Neural progenitor cell (in vitro differentiated cells): ENCODE measurements at regions not wholly inside any gene's neighbourhood (a gene's known extent, or its start where the extent isn't known, plus 50 kb on each side); places are given as distances from the start of the nearest gene placed in this dataset.

ENCODE experiments used
- DNase-seq: peaks from one replicate; pipeline ENCODE4 v3.0.0-alpha.2; 2016; ENCODE audit warnings: low spot score
- H2AFZ ChIP-seq: fragments of 200-600 bp; sonication (generic); replicated peaks from 2 replicates; pipeline ENCODE4 v1.6.1; 2016; ENCODE audit warnings: antibody characterized with exemption
- H3F3A ChIP-seq: fragments of 200-600 bp; sonication (generic); 2 replicates; pipeline ENCODE4 v1.6.1; 2016; ENCODE audit warnings: antibody characterized with exemption, low read depth
- H3K27ac ChIP-seq: fragments of 200-600 bp; sonication (generic); 2 replicates; pipeline ENCODE4 v1.5.1; 2016; ENCODE audit warnings: mild to moderate bottlenecking
- H3K27me3 ChIP-seq: fragments of 200-600 bp; sonication (generic); 2 replicates; pipeline ENCODE4 v1.6.1; 2016; ENCODE audit warnings: mild to moderate bottlenecking, moderate library complexity
- H3K36me3 ChIP-seq: fragments of 200-600 bp; sonication (generic); 2 replicates; pipeline ENCODE4 v1.5.1; 2016
- H3K4me1 ChIP-seq: fragments of 200-600 bp; sonication (generic); 2 replicates; pipeline ENCODE4 v1.6.1; 2016; ENCODE audit warnings: mixed run types
- H3K4me2 ChIP-seq: fragments of 200-600 bp; sonication (generic); 2 replicates; pipeline ENCODE4 v1.6.1; 2016
- H3K4me3 ChIP-seq: fragments of 200-600 bp; sonication (generic); 2 replicates; pipeline ENCODE4 v1.5.1; 2016
- H3K79me2 ChIP-seq: fragments of 200-600 bp; sonication (generic); 2 replicates; pipeline ENCODE4 v1.6.1; 2016; ENCODE audit warnings: low read depth
- H3K9ac ChIP-seq: fragments of 200-600 bp; sonication (generic); 2 replicates; pipeline ENCODE4 v1.6.1; 2016
- H3K9me3 ChIP-seq: fragments of 200-600 bp; sonication (generic); 2 replicates; pipeline ENCODE4 v1.5.1; 2016; ENCODE audit warnings: low read depth
- H4K20me1 ChIP-seq: fragments of 200-600 bp; sonication (generic); 2 replicates; pipeline ENCODE4 v1.6.1; 2016; ENCODE audit warnings: low read depth
- H3K27ac Mint-ChIP-seq: 3 replicates; pipeline ENCODE4 v1.8.0; 2021; ENCODE audit warnings: mixed read lengths
- H3K27me3 Mint-ChIP-seq: 2 replicates; pipeline ENCODE4 v1.8.0; 2022; ENCODE audit warnings: low read depth, mild to moderate bottlenecking, inconsistent platforms, moderate library complexity, mixed read lengths; ENCODE audit not compliant: insufficient read depth
- H3K36me3 Mint-ChIP-seq: 3 replicates; pipeline ENCODE4 v1.8.0; 2021; ENCODE audit warnings: mixed read lengths
- H3K4me1 Mint-ChIP-seq: 3 replicates; pipeline ENCODE4 v1.8.0; 2021; ENCODE audit warnings: mixed read lengths
- H3K4me3 Mint-ChIP-seq: 3 replicates; pipeline ENCODE4 v1.8.0; 2021; ENCODE audit warnings: mild to moderate bottlenecking, moderate library complexity, mixed read lengths
- H3K9me3 Mint-ChIP-seq: 3 replicates; pipeline ENCODE4 v1.8.0; 2020; ENCODE audit warnings: mixed read lengths
- EZH2 ChIP-seq: fragments of 200-600 bp; sonication (generic); IDR thresholded peaks from 2 replicates; pipeline ENCODE4 v1.6.1; 2017; ENCODE audit warnings: antibody characterized with exemption, mild to moderate bottlenecking, moderate library complexity
- EZH2phosphoT487 ChIP-seq: fragments of 200-600 bp; sonication (generic); IDR thresholded peaks from 2 replicates; pipeline ENCODE4 v1.6.1; 2017; ENCODE audit warnings: antibody characterized with exemption
- TF ChIP-seq, protein P1 (sequence below): fragments of 200-600 bp; sonication (generic); IDR thresholded peaks from 2 replicates; pipeline ENCODE4 v1.5.1; 2017; ENCODE audit warnings: antibody characterized with exemption, mild to moderate bottlenecking

DNA sequence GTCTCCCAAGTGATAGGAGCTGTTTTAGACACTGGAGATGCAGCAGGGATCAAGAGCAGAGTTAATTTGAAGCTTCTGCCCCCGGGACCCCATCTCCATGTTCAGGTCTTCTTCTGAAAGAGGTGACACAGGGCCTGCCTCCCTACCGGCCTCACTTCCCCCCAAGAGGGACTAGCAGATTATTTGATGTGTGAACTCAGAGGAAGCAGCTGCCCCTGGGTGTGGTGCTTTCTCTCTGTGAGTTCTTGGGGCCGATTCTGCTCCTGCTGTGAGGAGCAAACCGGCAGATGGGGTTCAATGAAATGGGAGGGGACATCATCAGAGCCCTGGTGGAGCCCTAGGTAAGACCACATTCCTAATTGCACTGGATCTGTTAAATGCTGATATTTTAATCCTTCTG lies 193.4 kb downstream of the FBXO15 start:
- Histone ChIP-seq H3K4me1 (peaks cover 10% of the 10 kb centered on the region), H3K4me2 (no peak overlapping the region), H4K20me1 (no peaks in the 10 kb centered on the region), H2AFZ (no peak overlapping the region), H3K27me3 (no peaks in the 10 kb centered on the region), H3K9me3 (no peaks in the 10 kb centered on the region), H3K27ac (no peak overlapping the region), H3K4me3 (no peak overlapping the region), H3K36me3 (no peaks in the 10 kb centered on the region), H3F3A (no peaks in the 10 kb centered on the region), H3K79me2 (no peaks in the 10 kb centered on the region), H3K9ac (no peak overlapping the region)
- no peak overlapping the region for H3K27ac Mint-ChIP-seq
- peaks cover 3% of the 10 kb centered on the region for H3K27me3 Mint-ChIP-seq
- DNase-seq, result no peak
- no peak overlapping the region for H3K4me3 Mint-ChIP-seq
- TF ChIP-seq EZH2, result no peak
- TF ChIP-seq, protein P1, sequence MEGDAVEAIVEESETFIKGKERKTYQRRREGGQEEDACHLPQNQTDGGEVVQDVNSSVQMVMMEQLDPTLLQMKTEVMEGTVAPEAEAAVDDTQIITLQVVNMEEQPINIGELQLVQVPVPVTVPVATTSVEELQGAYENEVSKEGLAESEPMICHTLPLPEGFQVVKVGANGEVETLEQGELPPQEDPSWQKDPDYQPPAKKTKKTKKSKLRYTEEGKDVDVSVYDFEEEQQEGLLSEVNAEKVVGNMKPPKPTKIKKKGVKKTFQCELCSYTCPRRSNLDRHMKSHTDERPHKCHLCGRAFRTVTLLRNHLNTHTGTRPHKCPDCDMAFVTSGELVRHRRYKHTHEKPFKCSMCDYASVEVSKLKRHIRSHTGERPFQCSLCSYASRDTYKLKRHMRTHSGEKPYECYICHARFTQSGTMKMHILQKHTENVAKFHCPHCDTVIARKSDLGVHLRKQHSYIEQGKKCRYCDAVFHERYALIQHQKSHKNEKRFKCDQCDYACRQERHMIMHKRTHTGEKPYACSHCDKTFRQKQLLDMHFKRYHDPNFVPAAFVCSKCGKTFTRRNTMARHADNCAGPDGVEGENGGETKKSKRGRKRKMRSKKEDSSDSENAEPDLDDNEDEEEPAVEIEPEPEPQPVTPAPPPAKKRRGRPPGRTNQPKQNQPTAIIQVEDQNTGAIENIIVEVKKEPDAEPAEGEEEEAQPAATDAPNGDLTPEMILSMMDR, result no peak
- no peak for TF ChIP-seq EZH2phosphoT487
- H3K4me1 Mint-ChIP-seq, result no peaks in the 10 kb centered on the region
- no peaks in the 10 kb centered on the region for H3K36me3 Mint-ChIP-seq
- peaks cover 2% of the 10 kb centered on the region for H3K9me3 Mint-ChIP-seq

DNA sequence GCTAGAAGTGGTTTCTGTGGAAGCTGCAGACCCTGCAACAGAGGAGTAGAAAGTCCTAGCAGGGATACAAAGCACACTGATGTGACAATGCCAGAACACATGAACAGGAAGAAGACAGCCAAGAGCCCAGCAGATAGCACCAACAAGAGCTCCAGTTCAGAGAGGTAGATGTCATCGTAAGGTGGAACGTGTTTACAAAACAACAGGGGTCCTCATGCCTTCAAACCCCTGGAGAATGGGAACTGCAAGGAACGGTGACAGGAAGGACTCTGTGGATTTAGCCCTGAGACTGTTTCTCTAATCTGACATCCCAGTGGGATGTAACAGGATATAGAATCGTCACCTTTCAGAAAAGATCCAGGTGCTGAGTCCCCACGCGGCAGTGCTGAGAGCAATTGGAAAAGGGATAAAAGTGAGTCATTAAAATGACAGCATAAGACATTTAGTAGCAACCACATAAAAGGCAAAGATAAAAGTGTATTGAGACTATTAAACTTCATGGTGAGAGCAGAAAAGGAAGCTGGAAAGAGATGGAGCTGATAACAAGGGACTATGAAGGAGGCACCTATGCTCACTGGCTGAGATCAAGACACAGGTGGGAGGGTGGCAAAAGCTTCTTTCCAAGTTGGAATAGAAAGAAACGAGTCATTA lies 195.2 kb downstream of the FBXO15 start:
- TF ChIP-seq, protein P1, result no peak
- TF ChIP-seq EZH2phosphoT487 (no peak), EZH2 (no peak)
- peaks cover 8% of the 10 kb centered on the region for H3K4me1 ChIP-seq
- no peak overlapping the region for H3K4me3 ChIP-seq
- H3K36me3 Mint-ChIP-seq, result no peaks in the 10 kb centered on the region
- H3K9me3 Mint-ChIP-seq, result peaks cover 2% of the 10 kb centered on the region
- H3F3A ChIP-seq, result no peaks in the 10 kb centered on the region
- no peak overlapping the region for H3K4me2 ChIP-seq
- H3K4me1 Mint-ChIP-seq, result no peaks in the 10 kb centered on the region
- H3K27me3 Mint-ChIP-seq, result peaks cover 3% of the 10 kb centered on the region
- no peak for DNase-seq
- no peaks in the 10 kb centered on the region for H3K36me3 ChIP-seq
- no peaks in the 10 kb centered on the region for H3K79me2 ChIP-seq
- no peak overlapping the region for H3K27ac ChIP-seq
- no peak overlapping the region for H3K9ac ChIP-seq
- H3K27me3 ChIP-seq, result no peaks in the 10 kb centered on the region
- no peaks in the 10 kb centered on the region for H3K9me3 ChIP-seq
- H3K4me3 Mint-ChIP-seq, result no peak overlapping the region
- no peak overlapping the region for H3K27ac Mint-ChIP-seq
- no peaks in the 10 kb centered on the region for H4K20me1 ChIP-seq
- H2AFZ ChIP-seq, result no peak overlapping the region

DNA sequence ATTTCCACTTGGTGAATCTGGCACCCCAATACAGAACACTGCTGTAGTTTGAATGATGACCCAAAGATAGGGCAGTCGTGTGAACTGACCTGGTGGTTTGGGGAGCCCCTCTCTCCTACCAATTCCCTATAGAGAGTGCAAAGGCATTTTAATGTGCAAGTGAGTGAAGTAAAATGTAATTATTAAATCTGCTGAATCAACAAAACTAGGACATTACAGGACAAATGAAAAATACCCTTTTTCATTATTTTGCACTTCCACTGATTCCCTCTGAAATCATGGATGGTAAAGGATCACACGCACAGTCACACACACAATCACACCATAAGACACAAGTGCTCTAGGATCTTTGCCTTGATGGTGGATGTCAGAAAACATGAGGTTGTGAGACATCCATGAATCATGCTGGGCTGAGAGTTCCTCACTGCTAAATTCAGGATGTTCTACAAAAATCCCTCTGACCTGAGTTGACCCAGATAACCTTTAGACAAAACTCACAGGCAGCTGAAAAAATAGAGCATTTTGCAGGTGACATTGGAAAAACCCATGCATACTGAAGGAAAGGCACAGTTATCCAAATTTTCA lies 197.4 kb downstream of the FBXO15 start:
- Histone ChIP-seq H3K9me3 (no peaks in the 10 kb centered on the region), H2AFZ (no peak overlapping the region), H3F3A (no peaks in the 10 kb centered on the region), H3K27me3 (no peaks in the 10 kb centered on the region), H3K79me2 (no peaks in the 10 kb centered on the region), H3K27ac (no peak overlapping the region), H4K20me1 (no peaks in the 10 kb centered on the region), H3K4me2 (no peak overlapping the region), H3K9ac (no peak overlapping the region), H3K36me3 (no peaks in the 10 kb centered on the region), H3K4me3 (no peak overlapping the region), H3K4me1 (no peaks in the 10 kb centered on the region)
- Mint-ChIP-seq H3K27ac (no peak overlapping the region), H3K27me3 (peaks cover 3% of the 10 kb centered on the region), H3K9me3 (no peaks in the 10 kb centered on the region), H3K36me3 (no peaks in the 10 kb centered on the region), H3K4me3 (no peak overlapping the region), H3K4me1 (peaks cover 3% of the 10 kb centered on the region)
- no peak for TF ChIP-seq EZH2
- TF ChIP-seq, protein P1, result no peak
- TF ChIP-seq EZH2phosphoT487, result no peak
- no peak for DNase-seq
